SK-N-SH (cell line): ENCODE measurements at regions not wholly inside any gene's neighbourhood (a gene's known extent, or its start where the extent isn't known, plus 50 kb on each side); places are given as distances from the start of the nearest gene placed in this dataset.

Experiments
- GABPA ChIP-seq: IDR thresholded peaks from 2 replicates; pipeline ENCODE4 v1.4.0; 2012; ENCODE audit warnings: low read depth, mild to moderate bottlenecking
- IRF3 ChIP-seq: fragments of 150-350 bp; IDR thresholded peaks from 2 replicates; pipeline ENCODE4 v1.6.1; 2016; ENCODE audit warnings: mild to moderate bottlenecking, low read depth, low read length
- JUND ChIP-seq: IDR thresholded peaks from 2 replicates; pipeline ENCODE4 v1.4.0; 2012
- NFIC ChIP-seq: IDR thresholded peaks from 2 replicates; pipeline ENCODE4 v1.4.0; 2012; ENCODE audit warnings: borderline replicate concordance
- RAD21 ChIP-seq: IDR thresholded peaks from 2 replicates; pipeline ENCODE4 v1.6.1; 2012; ENCODE audit warnings: mild to moderate bottlenecking, low read length
- RFX5 ChIP-seq: IDR thresholded peaks from 2 replicates; pipeline ENCODE4 v1.6.1; 2012; ENCODE audit warnings: mild to moderate bottlenecking, improper control_type of control experiment, low read length
- RXRA ChIP-seq: IDR thresholded peaks from 2 replicates; pipeline ENCODE4 v1.4.0; 2012; ENCODE audit warnings: low read depth, mild to moderate bottlenecking, borderline replicate concordance
- TAF1 ChIP-seq: IDR thresholded peaks from 2 replicates; pipeline ENCODE4 v1.6.1; 2012; ENCODE audit warnings: low read depth, mild to moderate bottlenecking, low read length, moderate library complexity, borderline replicate concordance
- TCF12 ChIP-seq: IDR thresholded peaks from 2 replicates; pipeline ENCODE4 v1.4.0; 2012
- TF ChIP-seq, protein P1 (sequence below): fragments of 200-600 bp; sonication (generic); IDR thresholded peaks from 2 replicates; pipeline ENCODE4 v1.6.1; 2017; ENCODE audit warnings: antibody characterized with exemption, mild to moderate bottlenecking, moderate library complexity
- TF ChIP-seq, protein P2 (sequence below): IDR thresholded peaks from 2 replicates; pipeline ENCODE4 v1.6.1; 2012; ENCODE audit warnings: mild to moderate bottlenecking, low read depth, low read length, moderate library complexity
- TF ChIP-seq, protein P3 (sequence below): IDR thresholded peaks from 2 replicates; pipeline ENCODE4; 2012

DNA sequence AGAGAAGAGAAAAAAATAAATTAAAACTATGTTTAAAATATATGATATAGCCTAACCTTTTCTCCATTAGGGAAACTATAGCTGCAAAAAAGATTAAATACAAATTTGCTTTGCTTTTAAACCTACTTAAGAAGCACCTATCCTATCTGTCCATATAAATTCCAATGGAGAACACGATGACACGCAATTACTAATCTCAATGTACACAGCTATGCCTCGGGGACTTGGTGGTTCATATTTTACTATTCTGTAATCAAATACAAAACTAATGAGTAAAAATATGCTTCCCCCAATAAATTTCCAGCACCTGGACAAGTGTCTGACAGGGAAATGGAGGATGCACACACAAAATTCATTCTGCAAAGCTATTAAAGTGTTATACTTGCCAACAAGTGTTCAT is 386.4 kb downstream of the LMO4 start:
- TF ChIP-seq IRF3 = no peak
- TF ChIP-seq GABPA = no peak
- TF ChIP-seq, protein P1, sequence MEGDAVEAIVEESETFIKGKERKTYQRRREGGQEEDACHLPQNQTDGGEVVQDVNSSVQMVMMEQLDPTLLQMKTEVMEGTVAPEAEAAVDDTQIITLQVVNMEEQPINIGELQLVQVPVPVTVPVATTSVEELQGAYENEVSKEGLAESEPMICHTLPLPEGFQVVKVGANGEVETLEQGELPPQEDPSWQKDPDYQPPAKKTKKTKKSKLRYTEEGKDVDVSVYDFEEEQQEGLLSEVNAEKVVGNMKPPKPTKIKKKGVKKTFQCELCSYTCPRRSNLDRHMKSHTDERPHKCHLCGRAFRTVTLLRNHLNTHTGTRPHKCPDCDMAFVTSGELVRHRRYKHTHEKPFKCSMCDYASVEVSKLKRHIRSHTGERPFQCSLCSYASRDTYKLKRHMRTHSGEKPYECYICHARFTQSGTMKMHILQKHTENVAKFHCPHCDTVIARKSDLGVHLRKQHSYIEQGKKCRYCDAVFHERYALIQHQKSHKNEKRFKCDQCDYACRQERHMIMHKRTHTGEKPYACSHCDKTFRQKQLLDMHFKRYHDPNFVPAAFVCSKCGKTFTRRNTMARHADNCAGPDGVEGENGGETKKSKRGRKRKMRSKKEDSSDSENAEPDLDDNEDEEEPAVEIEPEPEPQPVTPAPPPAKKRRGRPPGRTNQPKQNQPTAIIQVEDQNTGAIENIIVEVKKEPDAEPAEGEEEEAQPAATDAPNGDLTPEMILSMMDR = no peak
- no peak for TF ChIP-seq RAD21
- TF ChIP-seq, protein P2, sequence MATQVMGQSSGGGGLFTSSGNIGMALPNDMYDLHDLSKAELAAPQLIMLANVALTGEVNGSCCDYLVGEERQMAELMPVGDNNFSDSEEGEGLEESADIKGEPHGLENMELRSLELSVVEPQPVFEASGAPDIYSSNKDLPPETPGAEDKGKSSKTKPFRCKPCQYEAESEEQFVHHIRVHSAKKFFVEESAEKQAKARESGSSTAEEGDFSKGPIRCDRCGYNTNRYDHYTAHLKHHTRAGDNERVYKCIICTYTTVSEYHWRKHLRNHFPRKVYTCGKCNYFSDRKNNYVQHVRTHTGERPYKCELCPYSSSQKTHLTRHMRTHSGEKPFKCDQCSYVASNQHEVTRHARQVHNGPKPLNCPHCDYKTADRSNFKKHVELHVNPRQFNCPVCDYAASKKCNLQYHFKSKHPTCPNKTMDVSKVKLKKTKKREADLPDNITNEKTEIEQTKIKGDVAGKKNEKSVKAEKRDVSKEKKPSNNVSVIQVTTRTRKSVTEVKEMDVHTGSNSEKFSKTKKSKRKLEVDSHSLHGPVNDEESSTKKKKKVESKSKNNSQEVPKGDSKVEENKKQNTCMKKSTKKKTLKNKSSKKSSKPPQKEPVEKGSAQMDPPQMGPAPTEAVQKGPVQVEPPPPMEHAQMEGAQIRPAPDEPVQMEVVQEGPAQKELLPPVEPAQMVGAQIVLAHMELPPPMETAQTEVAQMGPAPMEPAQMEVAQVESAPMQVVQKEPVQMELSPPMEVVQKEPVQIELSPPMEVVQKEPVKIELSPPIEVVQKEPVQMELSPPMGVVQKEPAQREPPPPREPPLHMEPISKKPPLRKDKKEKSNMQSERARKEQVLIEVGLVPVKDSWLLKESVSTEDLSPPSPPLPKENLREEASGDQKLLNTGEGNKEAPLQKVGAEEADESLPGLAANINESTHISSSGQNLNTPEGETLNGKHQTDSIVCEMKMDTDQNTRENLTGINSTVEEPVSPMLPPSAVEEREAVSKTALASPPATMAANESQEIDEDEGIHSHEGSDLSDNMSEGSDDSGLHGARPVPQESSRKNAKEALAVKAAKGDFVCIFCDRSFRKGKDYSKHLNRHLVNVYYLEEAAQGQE = no peak
- TF ChIP-seq TAF1 = no peak
- TF ChIP-seq TCF12 = no peak
- TF ChIP-seq RFX5 = no peak
- TF ChIP-seq NFIC = no peak
- TF ChIP-seq, protein P3, sequence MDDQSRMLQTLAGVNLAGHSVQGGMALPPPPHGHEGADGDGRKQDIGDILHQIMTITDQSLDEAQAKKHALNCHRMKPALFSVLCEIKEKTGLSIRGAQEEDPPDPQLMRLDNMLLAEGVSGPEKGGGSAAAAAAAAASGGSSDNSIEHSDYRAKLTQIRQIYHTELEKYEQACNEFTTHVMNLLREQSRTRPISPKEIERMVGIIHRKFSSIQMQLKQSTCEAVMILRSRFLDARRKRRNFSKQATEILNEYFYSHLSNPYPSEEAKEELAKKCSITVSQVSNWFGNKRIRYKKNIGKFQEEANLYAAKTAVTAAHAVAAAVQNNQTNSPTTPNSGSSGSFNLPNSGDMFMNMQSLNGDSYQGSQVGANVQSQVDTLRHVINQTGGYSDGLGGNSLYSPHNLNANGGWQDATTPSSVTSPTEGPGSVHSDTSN = no peak
- no peak for TF ChIP-seq JUND
- no peak for TF ChIP-seq RXRA
